AG04450 (cell line): ENCODE measurements at regions not wholly inside any gene's neighbourhood (a gene's known extent, or its start where the extent isn't known, plus 50 kb on each side); places are given as distances from the start of the nearest gene placed in this dataset.

ENCODE experiments used
- CTCF ChIA-PET: fragments of 300-600, 350-600 bp; formaldehyde crosslinking; extraction: SDS; loops from one replicate; lab custom pipeline; 2022; ENCODE audit warnings: antibody characterized with exemption, inconsistent platforms; lab: Charles Lee
- POLR2A ChIA-PET: fragments of 350-600 bp; formaldehyde crosslinking; extraction: SDS; loops from one replicate; lab custom pipeline; 2021; ENCODE audit warnings: antibody characterized with exemption, inconsistent platforms; lab: Yijun Ruan, JAX
- DNase-seq: peaks from one replicate; pipeline ENCODE4 v3.0.0-alpha.2; 2011; ENCODE audit warnings: low read depth, low spot score
- H3K27ac ChIP-seq: one replicate; pipeline ENCODE4 v1.5.1; 2012; ENCODE audit warnings: low read depth, low read length, control low read depth
- H3K27me3 ChIP-seq: one replicate; pipeline ENCODE4 v1.6.0; 2012; ENCODE audit warnings: low read length; ENCODE audit not compliant: control insufficient read depth, insufficient read depth
- H3K4me3 ChIP-seq: 2 replicates; pipeline ENCODE4 v1.5.1; 2011; ENCODE audit warnings: mild to moderate bottlenecking, low read depth, low read length, control low read depth
- H3K9me3 ChIP-seq: 2 replicates; pipeline ENCODE4 v1.5.1; 2012; ENCODE audit warnings: low read length; ENCODE audit not compliant: control insufficient read depth, insufficient read depth
- TF ChIP-seq, protein P1 (sequence below): IDR thresholded peaks from 2 replicates; pipeline ENCODE4 v1.5.1; 2011; ENCODE audit warnings: low read depth, low read length, control low read depth, inconsistent platforms

DNA sequence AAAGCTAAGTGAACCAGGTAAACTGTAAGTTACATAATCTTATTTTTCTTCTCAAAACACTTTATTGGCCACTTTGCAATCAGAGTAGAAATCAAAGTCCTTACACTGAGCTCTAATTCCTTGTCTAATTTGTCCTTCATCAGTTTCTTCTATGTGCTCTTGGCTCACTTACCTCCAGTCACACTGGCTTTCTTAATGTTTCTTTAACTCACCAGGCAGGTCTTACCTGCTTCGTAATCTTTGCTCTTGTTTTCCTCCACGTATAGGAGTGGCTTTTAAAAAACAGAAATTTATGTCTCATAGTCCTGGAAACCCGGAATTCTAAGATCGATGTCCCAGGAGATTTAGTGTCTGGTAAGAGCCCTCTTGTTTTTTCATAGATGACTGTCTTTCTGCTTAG, 1462.1 kb downstream of the FSTL5 start:
- no peak for DNase-seq
- H3K27me3 ChIP-seq, result no peaks in the 10 kb centered on the region
- TF ChIP-seq, protein P1, sequence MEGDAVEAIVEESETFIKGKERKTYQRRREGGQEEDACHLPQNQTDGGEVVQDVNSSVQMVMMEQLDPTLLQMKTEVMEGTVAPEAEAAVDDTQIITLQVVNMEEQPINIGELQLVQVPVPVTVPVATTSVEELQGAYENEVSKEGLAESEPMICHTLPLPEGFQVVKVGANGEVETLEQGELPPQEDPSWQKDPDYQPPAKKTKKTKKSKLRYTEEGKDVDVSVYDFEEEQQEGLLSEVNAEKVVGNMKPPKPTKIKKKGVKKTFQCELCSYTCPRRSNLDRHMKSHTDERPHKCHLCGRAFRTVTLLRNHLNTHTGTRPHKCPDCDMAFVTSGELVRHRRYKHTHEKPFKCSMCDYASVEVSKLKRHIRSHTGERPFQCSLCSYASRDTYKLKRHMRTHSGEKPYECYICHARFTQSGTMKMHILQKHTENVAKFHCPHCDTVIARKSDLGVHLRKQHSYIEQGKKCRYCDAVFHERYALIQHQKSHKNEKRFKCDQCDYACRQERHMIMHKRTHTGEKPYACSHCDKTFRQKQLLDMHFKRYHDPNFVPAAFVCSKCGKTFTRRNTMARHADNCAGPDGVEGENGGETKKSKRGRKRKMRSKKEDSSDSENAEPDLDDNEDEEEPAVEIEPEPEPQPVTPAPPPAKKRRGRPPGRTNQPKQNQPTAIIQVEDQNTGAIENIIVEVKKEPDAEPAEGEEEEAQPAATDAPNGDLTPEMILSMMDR, result no peak
- no peaks in the 10 kb centered on the region; the same call in 1 of the 2 replicates for H3K9me3 ChIP-seq
- H3K4me3 ChIP-seq, result no peak overlapping the region
- ChIA-PET CTCF (no interaction called here), POLR2A (no interaction called here)
- no peak overlapping the region for H3K27ac ChIP-seq

DNA sequence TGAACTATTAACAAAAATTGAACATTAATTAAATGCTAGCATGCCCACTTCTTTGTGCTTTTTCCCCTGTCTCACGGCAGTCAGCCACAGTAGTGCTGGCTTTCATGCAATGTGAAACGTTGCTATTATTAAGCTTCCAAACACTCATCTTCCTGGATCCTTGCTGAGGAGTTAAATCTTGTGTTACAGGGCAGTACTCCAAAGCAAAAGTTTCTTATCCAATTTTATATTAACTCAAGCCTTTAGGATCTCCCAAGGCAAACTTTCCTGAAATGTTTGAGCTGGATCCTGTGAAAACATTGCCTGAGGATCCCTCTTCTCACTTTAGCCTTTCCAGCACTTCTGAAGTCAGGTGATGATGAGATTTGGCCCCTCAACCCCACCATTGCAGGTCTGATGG, 1454.8 kb downstream of the FSTL5 start:
- H3K27ac ChIP-seq, result no peak overlapping the region
- ChIA-PET POLR2A (no interaction called here), CTCF (no interaction called here)
- no peak overlapping the region for H3K4me3 ChIP-seq
- TF ChIP-seq, protein P1, result no peak
- DNase-seq, result no peak
- no peaks in the 10 kb centered on the region for H3K27me3 ChIP-seq
- peaks cover 7% of the 10 kb centered on the region; the same call in 1 of the 2 replicates for H3K9me3 ChIP-seq

DNA sequence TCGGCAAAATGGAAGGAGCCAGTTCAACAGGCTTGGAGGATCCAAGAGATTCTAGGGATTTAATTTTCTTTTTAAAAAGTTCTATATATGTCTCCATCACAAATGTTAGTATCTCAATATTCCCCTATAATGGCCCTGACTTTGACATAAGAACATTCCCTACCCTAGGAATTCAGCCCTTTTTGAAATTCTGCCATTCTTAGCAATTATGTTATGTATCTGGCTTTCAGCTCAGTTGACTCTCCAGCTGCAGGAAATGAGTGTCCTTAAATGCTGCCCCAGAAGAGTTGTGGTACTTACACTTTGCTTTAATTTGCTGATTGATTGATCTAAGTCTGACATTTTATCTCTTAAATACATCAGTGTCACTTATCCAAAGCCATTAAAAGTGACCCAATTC, 1454.3 kb downstream of the FSTL5 start:
- Histone ChIP-seq H3K27me3 (no peaks in the 10 kb centered on the region), H3K9me3 (peaks cover 10% of the 10 kb centered on the region; the same call in 1 of the 2 replicates), H3K4me3 (no peak overlapping the region), H3K27ac (no peak overlapping the region)
- POLR2A ChIA-PET, result no interaction called here
- DNase-seq, result no peak
- TF ChIP-seq, protein P1, result no peak
- CTCF ChIA-PET, result no interaction called here

DNA sequence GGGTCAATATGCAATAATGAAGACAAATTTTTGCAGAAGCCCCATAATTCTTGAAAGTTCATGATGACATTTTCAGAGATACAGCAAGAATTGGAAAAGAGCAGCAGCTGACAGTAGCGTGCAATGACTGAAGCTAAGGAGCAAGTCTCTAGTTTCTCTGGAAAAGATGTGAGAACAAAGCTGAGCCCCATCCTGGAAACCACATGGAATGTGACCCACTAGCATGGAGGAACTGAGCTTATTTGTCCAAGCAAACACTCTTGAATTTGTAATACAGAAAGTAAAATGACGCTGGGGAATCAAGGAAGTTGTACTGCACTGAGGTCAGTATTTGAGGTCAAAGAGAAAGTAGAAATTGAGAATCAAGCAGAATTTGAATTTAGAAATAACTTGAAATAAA, 1447.2 kb downstream of the FSTL5 start:
- TF ChIP-seq, protein P1, result no peak
- DNase-seq, result no peak
- POLR2A ChIA-PET, result no interaction called here

DNA sequence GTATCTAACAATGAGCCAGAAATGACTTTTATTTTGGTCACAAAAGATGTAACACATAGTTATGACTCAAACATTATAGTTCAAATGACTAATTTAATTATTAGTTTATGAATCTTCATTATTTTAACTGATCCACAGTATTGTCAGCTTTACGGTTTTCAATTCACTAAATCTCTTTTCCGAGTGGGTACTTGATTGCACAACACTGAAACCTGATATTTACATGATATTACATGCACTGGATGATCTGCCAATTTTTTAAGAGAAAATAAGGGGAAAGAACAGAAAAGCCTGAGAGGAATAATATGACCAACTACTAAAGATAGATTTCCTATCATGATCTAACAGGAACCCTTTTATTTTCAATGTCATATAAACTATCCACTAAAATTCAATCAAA, 1446.0 kb downstream of the FSTL5 start:
- ChIA-PET CTCF (no interaction called here), POLR2A (no interaction called here)
- TF ChIP-seq, protein P1, result no peak
- Histone ChIP-seq H3K27me3 (no peaks in the 10 kb centered on the region), H3K27ac (no peak overlapping the region), H3K4me3 (no peak overlapping the region), H3K9me3 (peaks cover 9% of the 10 kb centered on the region)
- DNase-seq, result no peak

More for the DNA sequence above, 1447.2 kb downstream of the FSTL5 start:
- Histone ChIP-seq H3K4me3 (no peak overlapping the region), H3K9me3 (peaks cover 13% of the 10 kb centered on the region), H3K27me3 (no peaks in the 10 kb centered on the region), H3K27ac (no peak overlapping the region)
- CTCF ChIA-PET, result no interaction called here
